Fibroblast of villous mesenchyme (primary cell): ENCODE measurements at regions not wholly inside any gene's neighbourhood (a gene's known extent, or its start where the extent isn't known, plus 50 kb on each side); places are given as distances from the start of the nearest gene placed in this dataset.

Experiments
- DNase-seq: peaks from one replicate; pipeline ENCODE4 v3.0.0-alpha.2; 2010; ENCODE audit warnings: low read depth
- H3K4me3 ChIP-seq: 2 replicates; pipeline ENCODE4 v1.5.1; 2011; ENCODE audit warnings: low read depth, mild to moderate bottlenecking, low read length
- TF ChIP-seq, protein P1 (sequence below): IDR thresholded peaks from 2 replicates; pipeline ENCODE4 v1.5.1; 2012; ENCODE audit warnings: low read depth, mild to moderate bottlenecking, low read length; ENCODE audit not compliant: insufficient read depth

GRCh38 chr21:27258742-27259448 is 292.0 kb upstream of the ADAMTS5 start:
- no peak for DNase-seq
- TF ChIP-seq, protein P1, sequence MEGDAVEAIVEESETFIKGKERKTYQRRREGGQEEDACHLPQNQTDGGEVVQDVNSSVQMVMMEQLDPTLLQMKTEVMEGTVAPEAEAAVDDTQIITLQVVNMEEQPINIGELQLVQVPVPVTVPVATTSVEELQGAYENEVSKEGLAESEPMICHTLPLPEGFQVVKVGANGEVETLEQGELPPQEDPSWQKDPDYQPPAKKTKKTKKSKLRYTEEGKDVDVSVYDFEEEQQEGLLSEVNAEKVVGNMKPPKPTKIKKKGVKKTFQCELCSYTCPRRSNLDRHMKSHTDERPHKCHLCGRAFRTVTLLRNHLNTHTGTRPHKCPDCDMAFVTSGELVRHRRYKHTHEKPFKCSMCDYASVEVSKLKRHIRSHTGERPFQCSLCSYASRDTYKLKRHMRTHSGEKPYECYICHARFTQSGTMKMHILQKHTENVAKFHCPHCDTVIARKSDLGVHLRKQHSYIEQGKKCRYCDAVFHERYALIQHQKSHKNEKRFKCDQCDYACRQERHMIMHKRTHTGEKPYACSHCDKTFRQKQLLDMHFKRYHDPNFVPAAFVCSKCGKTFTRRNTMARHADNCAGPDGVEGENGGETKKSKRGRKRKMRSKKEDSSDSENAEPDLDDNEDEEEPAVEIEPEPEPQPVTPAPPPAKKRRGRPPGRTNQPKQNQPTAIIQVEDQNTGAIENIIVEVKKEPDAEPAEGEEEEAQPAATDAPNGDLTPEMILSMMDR: no peak
- no peak overlapping the region for H3K4me3 ChIP-seq

DNA sequence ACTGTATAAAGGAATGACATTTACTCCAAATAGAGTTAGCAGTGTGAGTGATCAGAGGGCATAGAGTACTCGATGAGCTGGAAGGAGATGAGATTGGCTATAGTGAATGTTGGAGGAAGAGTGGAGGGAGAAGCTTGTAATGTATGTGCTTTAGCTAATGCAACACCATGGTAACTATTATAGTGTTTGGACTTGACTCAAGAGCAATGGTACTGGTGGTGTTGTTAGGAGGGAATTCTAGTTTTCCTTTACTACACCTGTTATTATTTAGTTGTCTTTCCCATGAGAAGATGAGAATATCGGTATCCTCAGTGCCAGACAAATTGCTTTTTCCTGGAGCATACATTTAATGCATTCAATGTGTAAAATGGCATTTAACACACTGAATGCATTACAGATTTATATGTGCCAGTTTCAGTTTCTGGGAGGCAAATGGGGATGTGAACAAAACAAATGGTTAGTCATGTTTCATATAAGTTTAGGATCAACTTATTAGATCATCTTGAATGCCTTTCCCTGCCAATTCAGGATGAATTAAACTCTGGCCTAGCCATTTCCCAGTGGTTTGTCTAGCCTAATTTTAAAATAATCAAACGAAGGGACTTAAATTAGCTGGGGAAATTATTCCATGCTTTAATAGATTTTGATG is 291.1 kb upstream of the ADAMTS5 start:
- TF ChIP-seq, protein P1: no peak
- no peak for DNase-seq
- H3K4me3 ChIP-seq: no peak overlapping the region

DNA sequence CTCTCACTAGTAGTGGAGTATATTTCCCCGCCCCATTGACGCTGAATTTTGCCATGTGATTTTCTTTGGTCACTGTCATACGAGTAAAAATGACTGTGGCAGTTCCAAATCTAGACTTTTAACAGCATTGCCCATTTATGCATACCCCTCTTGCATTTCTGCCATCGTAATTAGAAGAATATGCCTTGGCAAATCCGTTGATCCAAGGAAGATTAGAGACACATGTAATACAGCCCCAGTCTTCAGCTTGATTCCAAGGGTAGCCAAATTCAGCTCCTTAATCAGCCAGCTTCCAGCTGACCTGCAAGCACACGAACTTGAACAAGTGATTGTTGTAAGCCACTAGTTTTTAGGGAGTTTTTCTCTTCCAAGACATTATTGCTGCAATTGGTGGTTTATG is 290.3 kb upstream of the ADAMTS5 start:
- no peak for DNase-seq
- H3K4me3 ChIP-seq: no peak overlapping the region
- TF ChIP-seq, protein P1: no peak

DNA sequence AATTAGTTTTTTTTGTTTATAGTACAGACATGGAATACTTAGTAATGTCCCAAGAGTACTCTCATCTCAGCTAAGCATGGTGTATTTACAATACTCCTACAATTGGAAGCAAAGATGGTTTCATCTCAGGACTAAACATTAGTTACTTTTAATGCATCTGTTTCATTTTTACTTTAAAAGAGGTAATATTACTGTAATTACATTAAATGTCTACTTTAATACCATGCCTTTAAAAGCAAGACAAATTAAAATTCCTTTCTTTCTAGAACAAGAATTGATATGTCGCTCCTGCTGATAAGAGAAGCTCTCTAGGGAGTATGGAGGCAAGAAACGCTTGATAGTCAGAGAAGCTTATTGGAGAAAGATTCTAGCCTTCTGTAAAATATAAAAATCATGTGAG is 284.9 kb upstream of the ADAMTS5 start:
- no peak for DNase-seq
- TF ChIP-seq, protein P1: no peak
- H3K4me3 ChIP-seq: no peak overlapping the region

- no peak for DNase-seq
- no peak overlapping the region for H3K4me3 ChIP-seq
- TF ChIP-seq, protein P1: no peak
Observed at GRCh38 chr21:27250366-27250765, 283.5 kb upstream of the ADAMTS5 start.

- TF ChIP-seq, protein P1: no peak
- peak; percentile 29 for DNase-seq
- H3K4me3 ChIP-seq: no peak overlapping the region
Observed at GRCh38 chr21:27248814-27249213, 281.9 kb upstream of the ADAMTS5 start.

DNA sequence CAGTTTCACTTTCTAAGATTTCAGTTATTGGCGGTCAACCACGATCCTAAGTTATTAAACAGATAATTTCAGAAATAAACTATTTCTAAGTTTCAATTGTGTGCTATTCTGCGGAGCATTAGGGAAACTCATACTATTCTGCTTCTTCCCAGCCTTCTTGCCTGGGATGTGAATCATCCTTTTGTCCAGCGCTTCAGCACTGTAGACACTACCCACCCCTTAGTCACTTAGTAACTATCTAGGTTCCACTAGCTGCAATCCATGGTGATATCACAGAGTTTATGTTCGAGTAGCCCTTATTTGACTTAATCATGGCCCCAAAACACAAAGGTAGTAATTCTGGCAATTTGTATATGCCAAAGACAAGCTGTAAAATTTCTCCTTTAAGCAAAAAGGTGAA is 279.9 kb upstream of the ADAMTS5 start:
- DNase-seq: peak; percentile 23
- TF ChIP-seq, protein P1: no peak
- no peak overlapping the region for H3K4me3 ChIP-seq
